Activated CD8-positive, alpha-beta memory T cell treated with anti-CD3 and anti-CD28 coated beads, Interleukin-2, amount 50 U/mL, for 48 hours (primary cell): ENCODE measurements at regions not wholly inside any gene's neighbourhood (a gene's known extent, or its start where the extent isn't known, plus 50 kb on each side); places are given as distances from the start of the nearest gene placed in this dataset.

Source experiments
- DNase-seq: peaks from one replicate; pipeline ENCODE4 v3.0.0-alpha.2; 2020

DNA sequence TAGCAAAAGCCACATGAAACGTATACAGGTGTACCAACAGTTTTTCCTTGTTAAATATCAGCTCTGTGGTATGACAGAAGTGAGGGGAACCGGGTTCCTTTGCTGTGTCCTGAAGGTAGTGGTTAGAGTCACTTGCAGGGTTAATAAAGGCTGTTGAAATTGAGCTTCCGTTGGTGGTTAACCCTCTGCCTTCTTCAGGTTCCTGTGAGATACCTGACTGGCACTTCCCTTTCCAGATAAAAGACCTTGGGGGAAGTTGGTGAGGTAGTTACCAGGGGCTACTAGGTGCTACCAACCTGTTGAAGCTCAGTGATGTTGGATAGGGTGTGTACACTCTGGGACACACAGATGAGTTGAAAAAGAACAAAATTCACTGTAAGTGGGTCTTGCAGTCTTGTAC lies 384.1 kb downstream of the GATA3 start:
- no peak for DNase-seq

DNA sequence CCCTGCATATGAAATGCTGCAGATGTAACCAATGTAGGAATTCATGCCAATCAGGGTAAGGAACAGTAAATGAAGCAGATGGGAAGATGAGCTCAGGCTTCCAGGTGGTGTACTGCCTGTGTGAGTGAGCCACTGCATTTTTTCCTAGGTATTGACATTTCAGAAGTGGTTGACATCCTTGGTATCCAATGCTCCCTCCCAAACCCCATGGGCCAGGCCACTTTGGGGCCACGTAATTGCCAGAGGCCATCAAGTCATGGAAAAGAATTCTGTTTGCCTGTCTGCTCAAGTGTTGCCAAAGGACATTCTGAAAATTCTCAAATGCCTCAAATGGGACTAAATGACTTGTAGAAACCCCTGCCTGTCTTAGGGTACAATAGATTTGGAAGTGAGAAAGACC lies 384.6 kb downstream of the GATA3 start:
- DNase-seq = no peak

DNA sequence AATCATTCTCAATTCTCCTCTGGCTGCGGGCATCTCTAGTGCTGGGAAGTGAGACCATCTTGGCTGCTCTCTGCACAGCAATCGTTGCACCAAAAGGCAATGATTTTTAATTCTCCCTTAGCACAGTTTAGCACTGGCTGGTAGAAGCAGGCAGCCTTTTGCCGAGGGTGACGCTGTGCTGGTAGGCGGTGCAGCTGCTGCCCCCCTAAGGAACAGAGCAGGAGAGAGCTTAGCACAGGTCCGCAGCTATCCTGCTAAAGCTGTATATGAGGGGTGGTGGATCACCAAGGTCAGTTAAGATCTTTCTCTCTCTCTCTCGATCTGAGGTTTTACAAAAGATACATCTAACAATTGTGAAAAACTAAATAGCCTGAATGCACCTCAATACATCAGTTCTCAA lies 390.1 kb downstream of the GATA3 start:
- DNase-seq = peak; percentile 56

DNA sequence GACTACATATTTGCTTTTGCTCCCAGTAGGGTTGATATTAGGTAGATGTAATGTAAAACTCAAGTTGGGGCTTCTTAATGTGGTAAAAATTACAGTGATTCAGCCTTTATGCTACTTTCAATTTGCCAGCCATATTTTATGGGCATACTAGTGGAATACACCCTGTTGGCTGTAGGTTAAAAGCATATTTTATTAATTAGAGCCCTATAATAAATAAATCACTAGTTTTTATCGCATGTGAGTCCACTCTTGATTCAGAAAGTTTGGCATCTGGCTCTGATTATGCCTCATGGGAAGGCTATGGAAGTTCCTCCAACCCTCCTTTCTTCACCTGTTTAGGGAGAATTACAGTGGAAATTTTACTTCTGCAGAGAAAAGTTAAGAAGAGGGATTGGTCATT lies 390.9 kb downstream of the GATA3 start:
- no peak for DNase-seq

DNA sequence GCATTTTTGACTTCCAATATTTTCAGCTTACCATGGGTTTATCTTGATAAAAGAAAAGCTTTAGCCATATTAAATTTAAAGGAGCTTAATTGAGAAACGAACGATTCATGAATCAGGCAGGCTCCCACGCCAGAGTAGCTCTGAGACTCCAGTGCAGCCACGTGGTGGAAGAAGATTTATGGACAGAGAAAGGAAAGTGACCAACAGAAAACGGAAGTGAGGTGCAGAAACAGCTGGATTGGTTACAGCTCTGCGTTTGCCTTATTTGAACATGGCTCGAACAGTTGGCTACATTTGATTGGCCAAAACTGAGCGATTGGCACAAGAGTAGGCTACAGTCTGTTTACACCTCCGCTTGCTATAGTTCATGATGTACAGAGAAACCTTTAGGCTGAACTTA lies 395.4 kb downstream of the GATA3 start:
- no peak for DNase-seq

DNA sequence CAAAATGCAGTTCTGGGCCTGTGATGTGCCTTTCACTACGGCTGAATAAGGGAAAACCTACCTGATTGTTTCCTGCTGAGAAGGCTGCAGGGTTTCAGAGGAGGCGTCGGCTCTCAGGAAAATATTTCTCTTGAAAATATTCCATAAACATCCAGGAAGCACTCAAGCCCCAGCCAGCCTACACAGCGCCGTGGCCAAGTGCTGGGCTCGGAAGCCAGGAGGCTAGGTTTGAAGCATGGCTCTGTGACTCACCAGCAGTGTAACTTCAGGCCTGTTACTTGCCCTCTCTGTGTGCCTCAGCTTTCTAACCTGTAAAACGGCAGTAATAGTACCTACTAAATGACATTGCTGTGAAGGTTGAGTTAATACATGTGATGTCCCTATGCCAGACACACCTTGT lies 399.1 kb downstream of the GATA3 start:
- no peak for DNase-seq

DNA sequence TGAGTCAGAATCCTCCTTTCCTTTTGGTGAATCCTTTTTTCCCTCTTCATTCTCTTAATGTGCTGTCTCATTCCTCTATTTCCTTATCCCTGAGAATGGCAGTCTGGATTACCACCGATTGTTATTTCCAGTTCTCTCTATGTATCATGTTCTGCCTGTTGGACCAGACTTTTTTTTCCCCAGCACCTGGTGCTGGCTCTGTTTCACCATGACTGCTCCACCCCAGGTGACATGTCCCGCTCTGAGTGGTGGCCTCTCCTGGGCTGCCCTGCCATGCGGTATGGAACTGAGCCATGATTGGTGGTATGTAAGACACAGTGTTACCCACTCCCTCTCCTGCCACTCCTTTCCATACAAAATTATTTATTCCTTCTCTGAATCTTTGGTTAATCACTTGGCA lies 399.9 kb downstream of the GATA3 start:
- no peak for DNase-seq

DNA sequence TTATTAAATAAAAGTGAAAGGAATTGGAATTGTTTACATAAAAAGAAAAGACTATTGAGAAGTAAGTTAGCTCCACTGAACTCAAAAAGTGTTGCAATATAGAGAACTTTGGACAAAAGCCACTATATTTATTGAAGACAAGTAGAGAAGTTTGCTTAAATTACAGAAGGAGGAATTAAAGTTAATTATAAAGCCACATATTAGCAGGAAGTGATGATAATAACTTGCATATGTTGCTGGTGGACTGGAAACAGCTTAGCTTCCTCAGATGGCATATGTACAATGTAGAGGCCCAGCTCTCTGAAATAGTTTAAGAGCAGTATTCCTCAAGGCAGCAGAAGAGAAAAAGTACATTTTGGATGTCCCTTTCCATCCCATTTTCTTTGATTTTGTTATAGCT lies 400.7 kb downstream of the GATA3 start:
- no peak for DNase-seq

DNA sequence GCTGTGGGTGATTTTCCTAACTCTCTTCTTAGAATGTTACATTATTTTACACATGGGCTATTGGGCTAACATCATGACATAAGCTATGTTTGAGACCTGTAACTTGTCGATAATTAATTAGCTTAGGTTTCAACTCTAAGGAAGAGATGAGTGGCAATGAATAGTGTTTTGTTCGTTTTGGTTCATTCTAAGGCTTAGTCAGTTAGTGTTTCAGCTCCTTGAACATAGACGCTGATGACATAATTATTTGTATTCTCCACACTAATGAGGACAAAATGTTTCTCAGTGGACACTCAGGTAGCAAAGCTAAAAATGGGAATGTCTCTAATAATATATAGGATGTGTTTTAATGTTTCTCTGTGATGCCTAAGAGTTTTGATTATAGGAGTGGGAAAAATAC lies 401.9 kb downstream of the GATA3 start:
- no peak for DNase-seq

DNA sequence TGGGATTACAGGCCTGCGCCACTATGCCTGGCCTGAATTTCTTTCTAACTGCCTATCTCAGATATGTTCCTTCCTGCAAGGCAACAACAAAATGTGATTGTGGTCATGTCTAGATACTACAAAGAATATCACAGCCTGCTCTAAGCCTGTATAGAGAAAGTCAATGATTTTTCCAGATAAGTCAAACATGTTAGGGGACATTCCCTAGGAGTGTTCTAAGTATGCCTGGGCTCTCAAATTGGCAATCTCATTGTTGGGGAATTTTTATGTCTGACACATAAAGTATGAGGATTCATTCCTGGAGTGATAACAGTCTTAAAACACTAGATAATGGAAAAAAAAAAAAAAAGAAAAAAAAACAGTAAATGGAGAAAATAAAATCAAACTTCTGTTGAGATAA lies 406.1 kb downstream of the GATA3 start:
- no peak for DNase-seq

DNA sequence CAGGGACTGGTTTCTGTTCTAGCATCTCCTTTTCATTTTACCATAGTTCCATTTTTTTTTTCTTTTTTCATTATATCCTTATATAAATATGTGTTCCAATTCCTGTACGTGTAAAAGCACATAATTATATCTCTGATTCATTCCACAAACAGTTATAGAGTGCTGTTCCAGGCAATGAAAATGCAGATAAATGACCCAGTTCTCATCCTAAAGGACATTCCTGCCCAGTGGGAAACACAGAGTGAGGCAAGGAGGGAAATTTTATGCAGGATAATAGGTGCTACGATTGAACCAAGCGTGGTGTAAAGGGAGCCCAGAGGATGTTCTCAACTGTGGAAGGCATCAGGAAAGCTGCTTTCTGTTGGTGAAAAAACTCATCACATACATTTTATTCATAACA lies 408.1 kb downstream of the GATA3 start:
- DNase-seq = no peak

DNA sequence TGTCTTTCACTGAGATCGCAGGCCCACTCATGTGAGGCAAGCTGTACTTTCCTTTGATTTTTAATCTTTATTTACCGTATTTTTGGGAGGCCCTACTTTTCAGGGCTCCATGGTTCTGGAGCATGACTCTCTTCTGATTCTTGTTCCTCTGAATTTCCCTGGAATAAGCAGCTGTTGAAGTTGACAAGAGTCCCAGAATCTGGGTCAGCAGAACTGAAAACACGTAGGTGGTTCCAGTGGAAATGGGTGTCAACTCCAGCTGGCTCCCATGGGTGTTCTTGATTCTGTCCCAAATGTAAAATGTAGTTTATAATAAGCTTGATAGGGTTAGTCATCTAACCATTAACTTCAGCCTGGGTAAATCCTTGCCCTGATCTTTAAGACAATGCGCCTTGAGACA lies 409.4 kb downstream of the GATA3 start:
- no peak for DNase-seq

DNA sequence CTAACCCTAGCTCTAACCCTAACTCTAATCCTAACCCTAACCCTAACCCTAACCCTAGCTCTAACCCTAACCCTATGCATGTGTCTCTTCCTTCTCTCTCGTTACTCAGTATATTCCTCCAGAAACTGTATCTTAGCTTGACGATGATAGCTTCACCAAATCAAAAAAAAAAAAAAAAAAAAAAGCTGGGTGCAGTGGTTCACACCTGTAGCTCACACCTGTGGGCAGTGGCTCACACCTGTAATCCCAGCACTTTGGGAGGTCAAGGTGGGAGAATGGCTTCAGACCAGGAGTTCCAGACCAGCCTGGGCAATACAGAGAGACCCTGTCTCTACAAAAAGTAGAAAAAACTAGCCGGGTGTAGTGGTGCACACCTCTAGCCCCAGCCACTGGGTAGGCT lies 414.0 kb downstream of the GATA3 start:
- no peak for DNase-seq

DNA sequence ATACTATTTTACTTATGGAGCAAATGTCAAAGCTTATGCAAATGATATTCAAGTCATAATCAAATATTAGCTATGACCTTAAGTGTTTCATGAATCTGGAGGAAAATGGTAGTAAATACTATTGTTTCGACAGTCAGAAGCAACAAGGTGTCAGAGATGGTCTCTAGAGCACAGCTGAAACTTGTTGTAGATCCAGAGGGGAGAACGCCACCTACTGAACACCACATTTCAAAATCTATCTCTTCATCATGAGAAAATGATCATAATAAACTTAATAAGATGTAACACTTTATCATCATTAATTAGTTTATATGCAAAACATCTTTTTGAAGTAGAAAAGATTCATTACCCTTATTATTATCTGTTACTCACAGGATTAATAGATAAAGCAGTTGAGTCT lies 418.7 kb downstream of the GATA3 start:
- DNase-seq = no peak

DNA sequence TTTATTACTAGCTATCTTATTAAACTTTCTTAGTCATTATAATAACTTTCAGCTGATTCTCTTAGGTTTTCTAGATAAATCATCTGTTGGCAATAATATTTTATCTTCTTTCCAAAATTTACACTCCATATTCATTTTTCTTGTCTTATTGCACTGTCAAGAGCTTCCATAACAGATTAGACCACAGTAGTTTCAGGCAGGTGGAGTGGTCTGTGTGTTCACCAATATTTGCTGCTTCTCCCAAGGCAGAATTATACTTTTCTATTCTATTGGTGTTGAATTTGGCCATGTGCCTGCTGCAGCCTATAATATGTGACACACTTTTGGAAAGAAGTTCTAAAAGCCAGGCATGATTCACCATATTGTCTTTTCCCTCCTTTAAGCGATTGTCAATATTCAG lies 422.8 kb downstream of the GATA3 start:
- no peak for DNase-seq

DNA sequence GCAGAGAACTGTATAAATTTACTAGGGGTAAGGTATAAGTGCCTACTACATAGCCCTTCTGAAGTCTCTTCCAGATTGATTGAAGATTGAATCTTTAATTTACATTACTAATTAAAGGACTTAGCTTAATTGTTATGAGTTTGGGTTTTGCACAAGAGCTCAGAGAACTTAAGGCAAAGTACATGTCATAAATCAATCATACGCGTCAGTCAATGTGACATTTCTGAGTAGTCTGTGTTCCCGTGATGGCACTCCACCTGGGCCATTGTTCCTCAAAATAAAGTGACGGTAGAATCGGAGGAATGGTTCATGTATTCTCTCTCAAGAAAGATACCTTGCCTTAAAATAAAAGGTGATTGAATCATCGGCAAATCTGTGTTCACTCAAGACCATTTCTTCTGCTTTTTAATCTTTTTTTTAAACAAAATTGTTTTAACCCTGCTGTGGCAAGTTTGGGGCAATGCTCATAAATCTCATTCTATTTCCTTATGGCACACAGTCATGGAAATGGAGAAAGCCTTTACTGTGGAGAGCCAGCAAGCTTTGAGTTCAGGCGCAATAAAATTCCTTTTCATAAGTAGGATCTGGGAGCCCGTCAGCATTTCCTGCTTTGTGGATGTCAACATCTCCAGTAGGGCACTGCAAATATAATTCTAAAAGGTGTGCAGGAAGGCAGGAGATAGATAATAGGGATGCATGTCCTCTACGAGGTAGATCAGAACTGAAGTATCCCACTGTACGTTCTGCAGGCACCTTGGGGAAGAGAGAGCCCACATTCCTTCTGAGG lies 427.4 kb downstream of the GATA3 start:
- no peak for DNase-seq

DNA sequence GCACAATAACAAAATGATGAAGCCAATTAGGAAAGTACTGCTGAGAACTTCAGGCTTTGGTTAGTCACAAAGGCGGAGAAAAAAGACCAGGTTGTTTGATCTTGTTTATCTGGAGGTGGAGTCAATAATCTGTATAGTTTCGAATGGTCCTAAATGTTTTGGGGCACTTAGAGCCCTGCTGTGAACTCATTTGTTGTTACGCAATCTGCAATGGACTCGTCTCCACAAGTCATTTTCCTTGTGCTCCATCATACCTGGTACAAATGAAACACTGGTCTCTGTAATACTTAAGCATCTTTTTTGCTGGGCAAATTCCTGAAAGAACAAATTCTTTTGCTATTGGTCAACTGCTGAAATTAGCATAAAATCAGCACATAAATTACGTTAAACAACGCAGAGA lies 430.5 kb downstream of the GATA3 start:
- DNase-seq = no peak

DNA sequence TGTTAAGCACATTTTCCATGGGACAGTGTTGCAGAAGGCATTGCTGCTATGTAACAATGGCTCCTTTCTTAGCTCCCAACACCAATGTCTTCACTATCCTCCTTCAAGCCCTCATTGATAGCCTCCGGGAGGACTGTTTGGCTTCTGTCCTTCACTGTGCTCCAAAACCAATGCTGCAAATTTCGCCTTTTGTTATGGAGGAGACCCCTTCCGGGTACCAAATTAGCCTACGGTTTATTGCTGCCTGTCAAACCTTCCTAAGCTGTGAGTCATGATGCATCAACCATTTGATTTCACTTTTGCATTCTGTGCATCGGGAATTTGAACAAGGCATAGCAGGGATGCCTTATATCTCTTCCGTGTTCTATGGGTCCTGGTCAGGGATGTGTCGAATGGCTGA lies 432.9 kb downstream of the GATA3 start:
- DNase-seq = no peak

DNA sequence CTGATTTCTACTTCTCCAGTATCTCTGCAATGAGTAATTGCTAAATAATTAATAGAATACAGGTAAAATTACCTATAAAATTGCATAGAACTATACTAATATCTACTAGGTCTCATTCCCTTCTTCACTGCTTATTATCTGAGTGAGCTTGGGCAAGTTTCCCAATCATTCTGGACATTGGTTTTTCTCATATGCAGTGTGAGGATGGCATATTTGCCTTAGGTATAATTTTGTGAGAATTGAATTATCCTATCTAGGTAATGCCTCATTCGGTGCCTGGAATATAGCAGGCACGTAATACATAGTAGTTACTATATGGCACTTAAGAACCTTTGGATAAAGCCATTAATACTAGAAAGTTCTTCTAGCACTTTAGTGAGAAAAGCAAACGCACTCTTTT lies 434.7 kb downstream of the GATA3 start:
- no peak for DNase-seq

DNA sequence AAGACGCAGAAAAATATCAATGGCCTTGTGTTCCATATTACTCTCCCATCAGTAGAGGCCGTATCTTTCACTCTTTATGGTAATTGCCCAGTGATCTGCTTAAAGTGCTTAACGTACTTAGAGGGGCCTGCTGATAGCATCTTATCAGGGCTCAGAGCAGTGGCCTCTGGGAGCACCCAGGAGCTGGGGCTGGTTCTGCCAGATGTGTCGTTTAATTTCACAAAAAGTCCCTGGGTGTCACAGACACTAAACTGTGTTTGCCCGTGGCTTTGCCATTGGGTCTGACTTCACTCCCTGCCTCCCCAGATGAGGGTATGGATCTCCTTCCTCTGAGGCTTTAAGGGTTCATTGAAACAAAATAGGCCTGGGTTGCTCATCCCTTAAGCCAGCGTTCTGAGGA lies 435.3 kb downstream of the GATA3 start:
- DNase-seq = no peak

DNA sequence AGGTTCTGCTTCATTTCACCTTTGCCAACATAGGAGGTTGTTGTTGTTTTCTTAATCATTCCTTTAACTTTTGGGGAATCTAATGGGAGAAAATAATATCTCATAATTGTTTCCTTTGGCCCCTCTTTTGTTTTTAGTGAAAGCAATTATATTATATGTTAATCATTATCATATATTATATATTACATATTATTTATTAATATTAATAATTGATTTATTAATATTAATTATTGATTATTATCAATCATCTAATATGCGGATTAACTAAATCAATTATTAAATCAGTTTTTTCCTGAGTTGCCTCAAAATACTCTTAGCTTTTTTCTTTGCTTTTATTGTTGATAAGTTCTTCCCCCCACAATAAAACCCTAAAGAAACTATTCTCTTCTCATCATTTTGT lies 443.8 kb downstream of the GATA3 start:
- DNase-seq = no peak

DNA sequence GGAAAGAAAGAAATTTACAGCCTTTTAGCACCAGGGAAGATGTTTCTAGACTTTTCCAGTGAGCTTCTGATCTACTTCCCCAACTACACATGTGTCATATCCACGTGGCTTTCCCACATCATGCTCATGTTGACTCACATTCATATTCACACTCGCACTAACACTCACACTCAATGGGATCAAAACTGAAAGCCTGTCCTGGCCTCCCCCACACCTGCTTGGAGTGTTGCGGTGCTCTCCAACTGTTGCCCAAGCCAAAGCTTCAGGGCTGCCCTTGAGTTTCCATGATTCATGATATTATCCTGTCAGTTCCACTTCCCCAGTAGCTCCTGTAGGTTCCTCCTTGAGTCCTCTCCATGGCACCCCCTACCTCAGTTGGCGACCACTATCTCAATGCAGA lies 444.4 kb downstream of the GATA3 start:
- no peak for DNase-seq

DNA sequence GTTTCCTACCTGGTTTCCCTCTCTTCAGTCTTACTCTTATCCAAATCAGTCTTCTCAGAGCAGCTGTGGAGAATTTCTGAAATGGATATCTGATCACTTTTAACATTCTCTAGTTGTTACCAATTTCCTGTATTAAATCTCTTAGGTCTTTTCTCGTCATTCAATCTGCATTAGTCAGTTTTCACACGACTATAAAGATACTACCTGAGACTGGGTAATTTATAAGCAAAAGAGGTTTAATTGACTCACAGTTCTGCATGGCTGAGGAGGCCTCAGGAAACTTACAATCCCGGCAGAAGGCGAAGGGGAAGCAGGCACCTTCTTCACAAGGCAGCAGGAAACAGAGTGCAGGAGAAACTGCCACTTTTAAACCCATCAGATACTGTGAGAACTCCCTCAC lies 444.8 kb downstream of the GATA3 start:
- no peak for DNase-seq

DNA sequence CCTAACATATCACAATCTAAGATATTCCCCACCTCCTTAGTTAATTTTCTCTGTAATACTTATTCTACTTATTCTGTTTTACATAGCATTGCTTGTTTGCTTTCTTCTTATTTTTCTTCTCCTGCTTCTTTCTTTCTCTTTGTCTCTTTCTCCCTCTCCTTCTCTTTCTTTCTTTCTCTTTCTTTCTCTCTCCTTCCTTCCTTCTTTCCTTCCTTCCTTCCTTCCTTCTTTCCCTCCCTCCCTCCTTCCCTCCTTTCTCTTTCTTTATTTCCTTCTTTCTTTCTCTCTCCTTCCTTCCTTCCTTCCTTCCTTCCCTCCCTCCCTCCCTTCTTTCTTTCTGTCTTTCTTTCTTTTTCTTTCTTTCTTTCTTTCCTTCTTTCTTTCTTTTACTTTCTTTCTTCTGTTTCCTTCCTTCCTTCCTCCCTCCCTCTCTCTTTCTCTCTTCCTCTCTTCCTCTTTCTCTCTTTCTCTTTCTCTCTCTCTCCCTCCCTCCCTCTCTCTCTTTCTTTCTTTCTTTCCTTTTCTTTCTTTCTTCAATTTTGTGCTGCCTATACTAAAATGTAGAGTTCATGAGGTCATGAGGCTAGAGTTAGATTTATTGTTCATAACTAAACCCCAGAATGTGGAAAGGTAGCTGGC lies 445.4 kb downstream of the GATA3 start:
- DNase-seq = no peak

DNA sequence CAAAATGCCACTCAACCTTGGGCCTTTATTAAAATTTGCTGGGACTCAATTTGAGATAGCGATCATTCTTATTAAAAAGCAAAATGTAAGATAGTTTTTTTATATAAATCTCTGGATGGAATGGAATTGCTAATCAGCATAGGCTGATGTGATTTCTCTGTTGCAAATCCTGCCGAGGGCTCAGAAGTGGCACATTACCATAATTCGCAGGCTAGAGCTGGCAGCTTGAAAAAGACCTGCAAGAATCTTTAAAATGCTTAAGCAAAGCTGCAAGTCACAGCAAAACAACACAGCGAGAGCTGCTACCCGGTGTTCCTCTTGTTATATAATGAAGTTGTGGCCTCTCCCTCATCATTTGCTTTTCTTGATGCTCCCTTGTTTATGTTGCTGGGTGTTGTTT lies 448.1 kb downstream of the GATA3 start:
- DNase-seq = no peak
